ENCODE measurements at regions not wholly inside any gene's neighbourhood (a gene's known extent, or its start where the extent isn't known, plus 50 kb on each side); places are given as distances from the start of the nearest gene placed in this dataset.
A peak's percentile ranks its signal among the peaks of the same experiment; 100 is the strongest.

DNA sequence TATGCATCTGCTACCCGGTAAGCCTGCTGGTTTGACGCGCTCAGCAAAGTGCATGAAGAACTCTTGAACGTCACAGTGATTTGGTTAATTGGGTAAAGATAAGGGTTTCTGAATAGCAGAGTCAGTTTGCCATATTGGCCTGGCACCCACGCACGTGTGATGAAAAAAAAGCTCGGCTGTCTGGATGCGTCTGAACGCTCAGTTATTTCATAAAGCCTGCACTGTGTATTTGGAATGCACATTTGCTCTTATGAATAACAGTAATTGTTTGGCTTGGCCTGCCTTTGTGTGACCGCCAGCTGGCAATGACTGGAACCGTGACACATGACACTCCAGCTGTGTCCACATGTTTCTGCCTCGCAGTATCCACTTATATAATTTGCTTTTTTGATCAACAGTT lies 129.2 kb upstream of the MEIS1 start:
- H3K9ac ChIP-seq (ENCODE audit: insufficient read depth, low read length, poor library complexity, severe bottlenecking) = no peak overlapping the region
- no peaks in the 10 kb centered on the region for H3K4me1 Mint-ChIP-seq

DNA sequence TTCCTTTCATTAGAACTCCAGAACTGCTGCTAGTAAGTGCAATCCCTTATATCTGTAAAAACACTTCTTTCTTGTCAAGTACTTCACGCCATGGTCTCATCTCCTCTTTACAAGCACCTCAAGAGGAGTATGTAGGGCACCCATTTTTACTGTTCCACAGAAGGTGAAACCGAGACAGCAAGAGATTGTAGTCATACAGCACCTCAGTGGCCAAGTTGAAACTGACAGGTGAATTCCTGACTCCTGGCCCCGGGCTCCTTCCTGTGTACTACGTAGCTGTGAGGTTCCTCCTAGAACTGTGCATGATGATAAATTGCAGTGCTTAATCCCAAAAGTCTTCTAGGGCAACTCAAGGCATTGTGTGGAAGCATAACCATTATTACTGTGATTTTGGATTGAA lies 131.5 kb upstream of the MEIS1 start:
- Mint-ChIP-seq H3K4me3 (no peak overlapping the region), H3K36me3 (no peaks in the 10 kb centered on the region), H3K4me1 (no peaks in the 10 kb centered on the region), H3K27ac (no peak overlapping the region), H3K27me3 (ENCODE audit: low read depth in 3 of 3) (peaks cover 0 to 1% (median 0%) of the 10 kb centered on the region in 3 donors), H3K9me3 (peaks cover 0 to 10% (median 5%) of the 10 kb centered on the region in 7 donors)
- peaks cover 0 to 8% of the 10 kb centered on the region in 2 donors for H3K9me3 ChIP-seq (replicated peaks in 1 of 2; ENCODE audit: control insufficient read depth in 1 of 2, insufficient read depth in 1 of 2, low read length in 2 of 2)
- H3K4me2 ChIP-seq (replicated peaks; ENCODE audit: extremely low read depth, low read length, poor library complexity, severe bottlenecking) = no peak overlapping the region
- no peaks in the 10 kb centered on the region for H3K27me3 ChIP-seq (ENCODE audit: control insufficient read depth in 2 of 2, insufficient read depth in 2 of 2, low read length in 2 of 2)
- no peak overlapping the region for H3K9ac ChIP-seq (ENCODE audit: insufficient read depth, low read length, poor library complexity, severe bottlenecking)
- H3K4me3 ChIP-seq (replicated peaks in 1 of 3; ENCODE audit: low read depth in 2 of 3, low read length in 3 of 3) = no peak overlapping the region
- no peaks in the 10 kb centered on the region for H3K79me2 ChIP-seq (ENCODE audit: insufficient read depth, low read length)
- no peaks in the 10 kb centered on the region for H3K36me3 ChIP-seq (replicated peaks in 1 of 2; ENCODE audit: control insufficient read depth in 1 of 2, insufficient read depth in 2 of 2, low read length in 2 of 2)
- no peak for DNase-seq
- no peak overlapping the region for H3K27ac ChIP-seq (ENCODE audit: low read depth in 1 of 2, low read length in 2 of 2)
- H3K4me1 ChIP-seq (ENCODE audit: control insufficient read depth in 1 of 2, insufficient read depth in 2 of 2, low read length in 2 of 2) = no peaks in the 10 kb centered on the region
- WGBS (ENCODE audit: insufficient coverage) = 96% methylated on average over 3 of the region's 4 CpGs
- no peak overlapping the region for H2AFZ ChIP-seq (ENCODE audit: insufficient read depth, low read depth, low read length, poor library complexity, severe bottlenecking)
- no peaks in the 10 kb centered on the region for H4K20me1 ChIP-seq (ENCODE audit: insufficient read depth, low read length)
- TF ChIP-seq, protein P1, sequence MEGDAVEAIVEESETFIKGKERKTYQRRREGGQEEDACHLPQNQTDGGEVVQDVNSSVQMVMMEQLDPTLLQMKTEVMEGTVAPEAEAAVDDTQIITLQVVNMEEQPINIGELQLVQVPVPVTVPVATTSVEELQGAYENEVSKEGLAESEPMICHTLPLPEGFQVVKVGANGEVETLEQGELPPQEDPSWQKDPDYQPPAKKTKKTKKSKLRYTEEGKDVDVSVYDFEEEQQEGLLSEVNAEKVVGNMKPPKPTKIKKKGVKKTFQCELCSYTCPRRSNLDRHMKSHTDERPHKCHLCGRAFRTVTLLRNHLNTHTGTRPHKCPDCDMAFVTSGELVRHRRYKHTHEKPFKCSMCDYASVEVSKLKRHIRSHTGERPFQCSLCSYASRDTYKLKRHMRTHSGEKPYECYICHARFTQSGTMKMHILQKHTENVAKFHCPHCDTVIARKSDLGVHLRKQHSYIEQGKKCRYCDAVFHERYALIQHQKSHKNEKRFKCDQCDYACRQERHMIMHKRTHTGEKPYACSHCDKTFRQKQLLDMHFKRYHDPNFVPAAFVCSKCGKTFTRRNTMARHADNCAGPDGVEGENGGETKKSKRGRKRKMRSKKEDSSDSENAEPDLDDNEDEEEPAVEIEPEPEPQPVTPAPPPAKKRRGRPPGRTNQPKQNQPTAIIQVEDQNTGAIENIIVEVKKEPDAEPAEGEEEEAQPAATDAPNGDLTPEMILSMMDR (IDR thresholded peaks at IDR 0.05) = no peak
- intact Hi-C loops (cut with micrococcal nuclease) = no loop called here

More for the DNA sequence above, 129.2 kb upstream of the MEIS1 start:
- Mint-ChIP-seq H3K9me3 (peaks cover 0 to 18% (median 2%) of the 10 kb centered on the region in 7 donors), H3K27ac (peak overlapping the region in 1 of 7 donors; percentile 35), H3K4me3 (no peak overlapping the region), H3K36me3 (no peaks in the 10 kb centered on the region), H3K27me3 (ENCODE audit: low read depth in 3 of 3) (peaks cover 0 to 1% (median 0%) of the 10 kb centered on the region in 3 donors)
- H3K4me2 ChIP-seq (replicated peaks; ENCODE audit: extremely low read depth, low read length, poor library complexity, severe bottlenecking) = no peak overlapping the region
- no peaks in the 10 kb centered on the region for H4K20me1 ChIP-seq (ENCODE audit: insufficient read depth, low read length)
- H3K36me3 ChIP-seq (replicated peaks in 1 of 2; ENCODE audit: control insufficient read depth in 1 of 2, insufficient read depth in 2 of 2, low read length in 2 of 2) = no peaks in the 10 kb centered on the region
- H3K9me3 ChIP-seq (replicated peaks in 1 of 2; ENCODE audit: control insufficient read depth in 1 of 2, insufficient read depth in 1 of 2, low read length in 2 of 2) = peaks cover 0 to 8% of the 10 kb centered on the region in 2 donors
- WGBS (ENCODE audit: insufficient coverage) = 97% methylated on average over 11 of the region's 12 CpGs
- H3K4me3 ChIP-seq (replicated peaks in 1 of 3; ENCODE audit: low read depth in 2 of 3, low read length in 3 of 3) = no peak overlapping the region
- H3K27me3 ChIP-seq (ENCODE audit: control insufficient read depth in 2 of 2, insufficient read depth in 2 of 2, low read length in 2 of 2) = no peaks in the 10 kb centered on the region
- intact Hi-C loops (cut with micrococcal nuclease) = no loop called here
- H3K79me2 ChIP-seq (ENCODE audit: insufficient read depth, low read length) = no peaks in the 10 kb centered on the region
- TF ChIP-seq, protein P1 (IDR thresholded peaks at IDR 0.05) = no peak
- no peak for DNase-seq
- no peaks in the 10 kb centered on the region for H3K4me1 ChIP-seq (ENCODE audit: control insufficient read depth in 1 of 2, insufficient read depth in 2 of 2, low read length in 2 of 2)
- H2AFZ ChIP-seq (ENCODE audit: insufficient read depth, low read depth, low read length, poor library complexity, severe bottlenecking) = no peak overlapping the region
- no peak overlapping the region for H3K27ac ChIP-seq (ENCODE audit: low read depth in 1 of 2, low read length in 2 of 2)

Data from CD14-positive monocyte (primary cell).